ENCODE measurements at regions not wholly inside any gene's neighbourhood (a gene's known extent, or its start where the extent isn't known, plus 50 kb on each side); places are given as distances from the start of the nearest gene placed in this dataset.

DNA sequence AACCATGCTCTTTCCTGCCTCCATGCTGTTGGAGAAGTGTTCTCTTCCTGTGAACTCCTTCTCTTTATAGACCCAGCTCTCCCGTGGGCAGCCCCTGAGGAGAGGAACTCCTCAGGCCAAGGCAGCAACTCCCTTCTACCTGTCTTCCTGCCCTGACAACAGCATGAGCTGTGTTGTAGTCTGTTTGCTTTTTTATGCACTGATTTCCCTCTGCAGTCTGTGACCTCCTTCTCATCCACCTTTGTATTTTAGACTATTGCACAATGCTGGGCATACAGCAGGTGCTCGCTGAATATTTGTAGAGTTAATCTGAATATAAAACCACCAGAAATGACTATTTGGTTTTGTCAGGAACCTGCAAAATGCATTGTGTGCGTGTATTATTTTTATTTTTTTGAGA, 152.2 kb upstream of the CHD6 start:
- Mint-ChIP-seq H3K27ac (ENCODE audit: unreplicated experiment) (no peak overlapping the region), H3K4me3 (ENCODE audit: unreplicated experiment) (no peak overlapping the region), H3K36me3 (ENCODE audit: insufficient read depth, unreplicated experiment) (no peaks in the 10 kb centered on the region), H3K9me3 (ENCODE audit: unreplicated experiment) (peaks cover 8% of the 10 kb centered on the region), H3K4me1 (ENCODE audit: low read depth, unreplicated experiment) (peaks cover 15% of the 10 kb centered on the region), H3K27me3 (ENCODE audit: insufficient read depth, unreplicated experiment) (peaks cover 10% of the 10 kb centered on the region)
- no peaks in the 10 kb centered on the region for H3K27me3 ChIP-seq (replicated peaks; ENCODE audit: control insufficient read depth, insufficient read depth, low read length)
- no peak for TF ChIP-seq CTCF (IDR thresholded peaks at IDR 0.05; ENCODE audit: insufficient read depth in 1 of 2, low read depth in 1 of 2, low read length in 1 of 2, severe bottlenecking in 1 of 2, unreplicated experiment in 1 of 2)
- ChIA-PET CTCF (interaction anchor here (1.5 kb wide), 1 partner anchor 31 kb away, joined by 6 read pairs; no protein-coding TSS in a partner anchor), POLR2A (no interaction called here)
- H3K9me3 ChIP-seq, result no peaks in the 10 kb centered on the region
- intact Hi-C loops (cut with micrococcal nuclease; ENCODE audit: unreplicated experiment), result no loop called here
- DNase-seq, result no peak
- no peaks in the 10 kb centered on the region for H3K36me3 ChIP-seq (ENCODE audit: control insufficient read depth, insufficient read depth, low read length)
- no peak overlapping the region for H3K4me3 ChIP-seq (ENCODE audit: low read depth, low read length)
- BruUV-seq (replicated peaks), result no TSS peak
- peaks cover 11% of the 10 kb centered on the region; the same call in 1 of the 2 replicates for H3K4me1 ChIP-seq

GRCh38 chr20:41769592-41770018, 151.4 kb upstream of the CHD6 start:
- no peaks in the 10 kb centered on the region for H3K27me3 ChIP-seq (replicated peaks; ENCODE audit: control insufficient read depth, insufficient read depth, low read length)
- H3K4me3 ChIP-seq (ENCODE audit: low read depth, low read length), result no peak overlapping the region
- BruUV-seq (replicated peaks), result no TSS peak
- no peak for TF ChIP-seq CTCF (IDR thresholded peaks at IDR 0.05; ENCODE audit: insufficient read depth in 1 of 2, low read depth in 1 of 2, low read length in 1 of 2, severe bottlenecking in 1 of 2, unreplicated experiment in 1 of 2)
- peaks cover 8% of the 10 kb centered on the region for H3K27me3 Mint-ChIP-seq (ENCODE audit: insufficient read depth, unreplicated experiment)
- peaks cover 11% of the 10 kb centered on the region; the same call in 1 of the 2 replicates for H3K4me1 ChIP-seq
- no peak overlapping the region for H3K27ac Mint-ChIP-seq (ENCODE audit: unreplicated experiment)
- H3K36me3 ChIP-seq (ENCODE audit: control insufficient read depth, insufficient read depth, low read length), result no peaks in the 10 kb centered on the region
- peak; percentile 31 to 56 for DNase-seq
- H3K36me3 Mint-ChIP-seq (ENCODE audit: insufficient read depth, unreplicated experiment), result no peaks in the 10 kb centered on the region
- H3K4me3 Mint-ChIP-seq (ENCODE audit: unreplicated experiment), result no peak overlapping the region
- H3K4me1 Mint-ChIP-seq (ENCODE audit: low read depth, unreplicated experiment), result peaks cover 15% of the 10 kb centered on the region
- ChIA-PET POLR2A (no interaction called here), CTCF (interaction anchor here (1.5 kb wide), 1 partner anchor 30 kb away, joined by 6 read pairs; no protein-coding TSS in a partner anchor)
- peaks cover 8% of the 10 kb centered on the region for H3K9me3 Mint-ChIP-seq (ENCODE audit: unreplicated experiment)
- H3K9me3 ChIP-seq, result no peaks in the 10 kb centered on the region
- intact Hi-C loops (cut with micrococcal nuclease; ENCODE audit: unreplicated experiment), result no loop called here

DNA sequence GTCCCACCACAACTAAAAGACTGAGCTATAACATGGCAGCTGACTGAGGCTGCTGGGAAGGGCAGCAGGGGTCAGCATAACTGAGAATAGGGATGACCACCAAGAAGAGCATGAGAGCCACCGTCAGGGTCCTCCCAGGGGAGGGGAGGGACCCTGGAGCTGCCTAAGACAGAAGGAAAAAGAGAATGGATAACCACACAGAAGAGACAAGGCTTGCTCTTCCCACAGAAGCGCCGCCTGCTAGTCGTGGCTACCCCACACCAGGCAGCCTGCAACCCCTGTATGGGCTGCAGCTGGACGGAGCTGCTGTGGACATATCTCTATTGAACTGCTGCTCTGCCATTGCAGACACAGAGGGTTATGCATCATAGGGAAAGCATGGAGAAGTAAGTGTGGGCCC, 132.0 kb upstream of the CHD6 start:
- Histone ChIP-seq H3K27me3 (replicated peaks; ENCODE audit: control insufficient read depth, insufficient read depth, low read length) (no peaks in the 10 kb centered on the region; the same call in 1 of the 2 replicates), H3K9me3 (no peaks in the 10 kb centered on the region), H3K4me3 (ENCODE audit: low read depth, low read length) (no peak overlapping the region), H3K36me3 (ENCODE audit: control insufficient read depth, insufficient read depth, low read length) (no peaks in the 10 kb centered on the region), H3K4me1 (no peaks in the 10 kb centered on the region)
- no TSS peak for BruUV-seq (replicated peaks)
- Mint-ChIP-seq H3K4me3 (ENCODE audit: unreplicated experiment) (no peak overlapping the region), H3K27ac (ENCODE audit: unreplicated experiment) (no peak overlapping the region), H3K36me3 (ENCODE audit: insufficient read depth, unreplicated experiment) (no peaks in the 10 kb centered on the region), H3K9me3 (ENCODE audit: unreplicated experiment) (no peaks in the 10 kb centered on the region), H3K4me1 (ENCODE audit: low read depth, unreplicated experiment) (no peaks in the 10 kb centered on the region), H3K27me3 (ENCODE audit: insufficient read depth, unreplicated experiment) (peaks cover 33% of the 10 kb centered on the region)
- ChIA-PET CTCF (interaction anchor here (0.7 kb wide), 1 partner anchor 15 kb away, joined by 3 read pairs; no protein-coding TSS in a partner anchor), POLR2A (no interaction called here)
- TF ChIP-seq CTCF (IDR thresholded peaks at IDR 0.05; ENCODE audit: insufficient read depth in 1 of 2, low read depth in 1 of 2, low read length in 1 of 2, severe bottlenecking in 1 of 2, unreplicated experiment in 1 of 2), result no peak
- no peak for DNase-seq
- intact Hi-C loops (cut with micrococcal nuclease; ENCODE audit: unreplicated experiment), result no loop called here

Measured in Caco-2 (cell line).